DND-41 (cell line): ENCODE measurements at regions not wholly inside any gene's neighbourhood (a gene's known extent, or its start where the extent isn't known, plus 50 kb on each side); places are given as distances from the start of the nearest gene placed in this dataset.

Experiments
- CTCF ChIP-seq: IDR thresholded peaks from 2 replicates; pipeline ENCODE4 v1.5.1; 2012; ENCODE audit warnings: borderline replicate concordance, low read length, moderate library complexity, mild to moderate bottlenecking; ENCODE audit not compliant: poor library complexity, severe bottlenecking; ENCODE audit errors: extremely low read depth
- EZH2 ChIP-seq: IDR thresholded peaks from 3 replicates; pipeline ENCODE4 v1.6.1; 2012; ENCODE audit warnings: borderline replicate concordance, low read depth, mild to moderate bottlenecking, moderate library complexity, low read length, inconsistent platforms; ENCODE audit not compliant: severe bottlenecking

- TF ChIP-seq EZH2 (no peak), CTCF (no peak)
Measured at GRCh38 chr4:102163404-102164140, 181.7 kb downstream of the SLC39A8 start.
